HG02884 (cell line): ENCODE measurements at regions not wholly inside any gene's neighbourhood (a gene's known extent, or its start where the extent isn't known, plus 50 kb on each side); places are given as distances from the start of the nearest gene placed in this dataset.
"Not testable (repeated sequence)": the region's sequence is repeated elsewhere in the genome, so short reads cannot be mapped to it uniquely, and the experiment has no call there.

Experiments
- ATAC-seq: cut with Tn5 transposase; IDR thresholded peaks from one replicate; pipeline ENCODE4 v1.9.1; 2021; ENCODE audit warnings: mild to moderate bottlenecking, moderate library complexity; ENCODE audit not compliant: unreplicated experiment

DNA sequence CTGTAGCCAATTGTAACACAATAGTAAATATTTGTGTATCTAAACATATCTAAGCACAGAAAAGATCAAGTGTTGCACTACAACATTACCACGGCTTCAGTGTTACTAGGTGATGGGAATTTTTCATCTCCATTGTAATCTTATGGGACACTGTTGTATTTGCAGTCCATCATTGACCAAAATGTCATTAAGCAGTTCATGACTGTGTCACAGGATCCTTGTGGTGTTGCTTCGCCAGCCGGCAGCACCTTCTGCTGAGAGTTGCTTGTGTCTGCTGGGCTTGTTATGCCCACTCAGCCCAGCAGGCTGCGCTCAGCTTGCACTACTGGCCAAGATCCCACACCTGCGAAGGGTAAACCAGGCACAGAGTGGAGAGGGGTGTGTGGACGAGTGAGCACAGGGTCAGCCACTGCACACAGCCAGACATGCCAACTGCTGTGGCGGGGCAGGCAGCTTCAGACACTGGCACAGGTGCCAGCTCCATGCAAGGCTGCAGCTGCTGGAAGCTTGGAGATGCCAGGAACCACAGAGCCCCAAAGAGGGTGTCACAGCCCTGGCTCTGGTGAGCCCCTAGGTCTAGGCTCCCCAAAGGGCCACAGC lies 273.7 kb downstream of the CETN3 start:
- ATAC-seq, result no peak

DNA sequence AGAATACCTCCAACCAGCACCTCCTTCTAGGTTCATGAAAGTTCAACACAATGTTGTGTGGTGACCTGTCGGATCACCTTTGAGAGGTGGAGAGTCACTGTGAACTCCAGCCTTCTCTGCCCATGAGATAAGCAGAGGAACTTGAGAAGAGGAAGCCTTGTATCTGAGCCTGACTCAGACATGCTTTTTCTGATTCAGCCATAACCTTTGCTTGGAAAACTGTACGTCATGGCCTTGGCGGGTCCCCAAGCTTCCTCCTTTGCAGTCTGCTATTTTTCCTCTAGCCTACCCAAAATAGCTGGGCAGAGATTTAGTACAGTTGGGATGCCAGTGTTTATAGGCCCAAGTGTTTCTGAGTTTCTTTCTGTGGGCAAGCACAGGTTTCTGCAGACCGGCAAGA lies 274.7 kb downstream of the CETN3 start:
- no peak for ATAC-seq

DNA sequence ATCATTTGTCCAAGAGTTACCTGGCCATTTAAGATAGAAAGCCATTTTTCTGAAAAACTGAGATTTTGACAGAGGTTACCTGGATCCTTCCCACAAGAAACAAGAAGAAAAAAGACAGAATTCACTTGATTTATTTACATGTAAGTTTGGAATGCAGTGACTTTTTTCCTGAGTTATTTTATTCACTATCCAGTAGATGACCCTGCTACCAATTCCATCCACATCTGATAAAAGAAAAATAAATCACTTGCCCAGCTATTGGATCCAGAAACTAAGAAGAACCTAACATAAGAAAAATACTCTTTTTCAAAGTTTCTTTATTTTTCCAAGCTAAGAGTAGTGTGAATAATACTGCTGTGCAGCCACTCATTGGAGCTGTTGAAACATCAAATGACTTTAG lies 275.2 kb downstream of the CETN3 start:
- ATAC-seq, result no peak

DNA sequence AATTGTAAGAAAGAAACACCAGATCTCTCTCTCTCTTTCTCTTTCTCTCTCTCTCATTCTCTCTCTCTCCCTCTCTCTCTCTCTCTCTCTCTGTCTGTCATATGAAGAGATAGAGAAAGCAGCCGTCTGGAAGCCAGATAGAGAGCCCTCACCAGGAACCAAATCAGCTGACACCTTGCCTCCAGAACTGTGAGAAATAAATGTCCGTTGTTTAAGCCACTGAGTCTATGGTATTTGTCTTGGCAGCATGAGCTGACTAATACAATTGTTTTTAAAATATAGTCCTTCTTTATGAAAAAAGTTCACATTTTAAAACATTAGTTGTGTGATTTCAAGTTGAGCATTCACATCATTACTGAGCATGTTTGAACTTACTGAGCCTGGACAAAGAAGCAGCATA lies 275.6 kb downstream of the CETN3 start:
- no peak for ATAC-seq

DNA sequence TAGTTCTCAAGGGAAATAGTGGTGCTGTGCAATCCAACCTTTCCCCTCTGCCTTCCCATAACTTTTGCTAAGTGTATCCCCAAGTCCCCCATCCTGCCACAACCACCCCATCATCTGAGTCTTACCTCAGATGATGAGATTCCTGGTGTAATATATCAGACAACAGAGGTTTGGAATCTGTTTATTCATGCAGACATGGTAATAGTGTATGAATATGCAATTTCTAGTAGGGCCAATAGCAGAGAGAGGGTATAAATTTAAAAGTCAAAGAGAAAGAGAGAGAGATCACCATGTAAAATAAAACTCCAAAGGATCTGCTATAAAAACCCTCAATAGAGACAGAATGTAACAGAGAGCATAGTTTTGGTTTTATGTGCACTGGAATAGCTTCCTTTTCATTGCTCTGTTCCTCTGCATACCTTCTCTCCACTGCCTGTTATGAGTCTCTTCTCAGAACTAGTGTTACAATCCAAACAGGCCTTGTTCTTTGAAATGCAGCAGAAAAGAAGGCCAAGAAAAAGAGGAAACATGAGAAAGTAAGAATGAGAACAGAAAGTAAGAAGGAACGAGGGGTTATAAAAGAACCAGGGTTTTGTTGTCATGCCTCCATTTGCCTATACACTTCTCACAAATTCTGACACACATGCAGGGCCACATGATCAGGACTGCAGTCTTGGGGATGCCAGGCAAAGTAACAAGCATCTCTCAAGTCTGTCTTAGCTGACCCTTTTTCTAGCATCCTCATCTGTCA lies 278.0 kb downstream of the CETN3 start:
- peak; percentile 82 for ATAC-seq

DNA sequence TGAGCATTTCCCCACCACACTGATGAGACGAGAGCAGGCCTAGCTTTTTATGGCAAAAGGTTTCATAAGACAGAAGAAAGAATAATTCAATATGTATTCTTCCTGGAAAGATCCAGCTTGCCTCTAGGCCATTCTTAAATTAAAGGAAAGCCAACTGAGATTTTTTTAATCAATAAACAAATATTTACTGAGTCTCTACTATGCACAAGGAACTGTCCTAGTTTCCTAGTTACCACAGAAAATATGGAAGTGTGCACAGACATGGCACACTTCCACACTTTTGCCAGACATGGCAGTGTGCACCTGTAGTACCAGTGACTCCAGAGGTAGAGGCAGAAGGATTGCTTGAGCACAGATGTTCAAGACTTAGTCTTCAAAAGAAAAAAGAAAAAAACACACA lies 281.0 kb downstream of the CETN3 start:
- ATAC-seq, result no peak

DNA sequence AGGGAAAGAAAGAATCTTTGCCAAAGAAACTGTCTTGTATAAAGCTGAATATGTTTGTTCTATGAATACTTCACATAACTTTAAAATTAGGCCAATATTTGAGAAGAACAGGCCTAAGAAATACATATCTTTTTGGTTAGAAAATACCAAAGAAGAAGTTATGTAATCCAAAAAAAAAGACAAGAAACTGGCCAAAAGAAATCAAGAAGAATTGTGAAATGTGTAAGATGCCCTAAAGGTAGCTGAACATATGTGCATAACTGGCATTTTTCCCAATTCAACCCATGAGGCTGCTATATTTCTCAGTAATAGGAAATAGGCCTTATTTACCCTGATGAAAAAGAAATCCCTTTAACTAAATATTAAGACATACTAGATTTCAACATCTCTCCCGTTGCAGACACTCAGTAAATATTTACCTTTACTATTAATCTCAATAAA lies 290.0 kb downstream of the CETN3 start:
- ATAC-seq, result no peak

DNA sequence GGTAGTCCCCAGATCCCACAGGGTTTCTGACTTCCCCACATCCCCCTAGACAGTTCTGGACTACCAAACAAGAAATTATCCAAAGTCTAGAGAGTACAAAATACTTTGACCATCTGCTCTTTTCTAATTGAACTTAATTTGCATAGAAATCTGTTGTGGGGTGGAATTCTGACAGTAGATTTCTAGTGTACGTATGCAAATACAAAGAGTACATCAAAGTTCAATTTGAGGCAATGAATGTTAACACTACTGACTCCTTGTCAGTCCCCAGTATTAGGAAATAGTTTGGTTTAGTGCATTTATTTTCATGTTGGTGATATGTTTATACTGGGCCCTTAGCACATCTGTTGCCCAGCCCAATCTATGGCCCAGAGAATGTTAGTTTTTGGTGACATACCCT lies 292.6 kb downstream of the CETN3 start:
- ATAC-seq, result no peak

DNA sequence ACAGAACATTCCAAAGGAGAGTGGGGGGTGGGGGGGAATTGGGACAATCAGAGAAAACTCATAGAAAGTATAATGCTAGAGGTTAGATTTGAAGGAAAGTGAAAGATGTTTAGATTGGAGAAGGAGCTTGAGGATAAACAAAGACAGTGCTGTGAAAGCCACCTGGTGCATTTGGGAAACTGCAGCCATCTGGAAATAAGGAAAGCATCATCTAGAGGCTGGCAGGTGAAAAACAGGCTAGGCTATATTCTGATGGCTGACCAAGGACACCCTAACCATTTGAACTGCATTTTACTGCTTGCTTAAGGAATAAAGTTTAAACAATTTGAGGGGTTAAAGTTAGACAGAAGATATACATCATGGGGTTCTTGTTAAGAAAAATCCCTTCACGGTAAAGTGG lies 296.4 kb downstream of the CETN3 start:
- ATAC-seq, result no peak

DNA sequence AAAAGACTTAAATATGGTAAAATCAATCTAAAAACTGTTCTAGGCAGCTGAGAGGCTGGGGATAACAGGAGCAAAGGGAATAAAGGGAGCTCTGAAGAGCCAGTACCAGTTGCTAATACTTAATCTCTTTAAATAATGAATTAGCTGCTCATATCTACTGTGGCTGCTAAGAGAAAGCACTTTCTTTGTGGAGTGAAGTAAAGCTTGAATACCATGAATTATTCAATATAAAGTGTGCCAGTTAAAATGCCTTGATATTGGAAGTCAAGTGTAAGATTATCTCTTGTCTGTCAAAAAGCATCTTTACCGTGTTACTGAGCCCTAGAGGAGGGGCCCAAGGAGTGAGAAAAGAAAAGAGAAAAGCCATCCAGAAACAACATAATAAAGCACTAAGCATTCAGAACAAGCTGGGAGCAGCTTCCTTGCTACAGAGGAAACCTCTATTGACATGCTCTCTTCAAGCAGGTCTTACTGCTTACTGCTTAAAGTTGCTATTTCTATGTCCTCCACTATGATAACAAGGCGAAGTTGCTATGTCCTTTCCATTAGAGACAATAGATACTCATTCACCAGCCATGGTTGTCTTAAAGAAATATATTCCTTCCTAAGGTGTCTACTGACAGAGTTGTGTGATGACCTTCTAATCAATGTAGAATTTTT lies 297.4 kb downstream of the CETN3 start:
- ATAC-seq, result no peak

DNA sequence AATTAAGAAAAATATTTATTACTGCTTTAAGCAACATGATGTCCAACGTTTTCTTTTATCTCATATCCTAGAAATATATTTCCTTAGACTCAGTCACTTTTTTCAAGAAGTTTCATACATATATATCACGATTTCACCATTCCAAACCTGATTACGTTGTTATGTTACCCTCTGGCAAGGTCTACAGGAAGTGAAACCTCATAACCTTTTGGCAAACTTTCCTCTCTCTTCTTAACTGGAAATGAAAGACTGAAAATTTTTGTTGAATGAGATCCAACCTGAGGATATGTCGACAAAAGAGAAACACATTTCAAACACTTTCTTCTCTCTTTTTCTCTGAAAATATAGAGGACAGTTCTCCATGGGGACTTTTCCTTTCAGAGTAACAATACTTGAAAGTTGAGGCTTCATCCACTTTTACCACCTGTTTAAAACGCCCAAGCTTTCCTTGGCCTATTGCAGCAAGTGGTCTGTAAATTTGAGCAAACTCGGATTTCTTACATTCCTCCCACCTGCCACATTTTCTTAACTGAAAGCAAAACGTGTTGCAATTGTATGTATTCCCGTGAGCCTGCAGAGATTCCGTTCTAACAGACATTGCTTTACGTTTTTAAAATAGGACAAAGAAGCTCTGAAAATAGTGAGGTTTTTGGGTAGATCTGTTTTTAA lies 298.1 kb downstream of the CETN3 start:
- no peak for ATAC-seq

DNA sequence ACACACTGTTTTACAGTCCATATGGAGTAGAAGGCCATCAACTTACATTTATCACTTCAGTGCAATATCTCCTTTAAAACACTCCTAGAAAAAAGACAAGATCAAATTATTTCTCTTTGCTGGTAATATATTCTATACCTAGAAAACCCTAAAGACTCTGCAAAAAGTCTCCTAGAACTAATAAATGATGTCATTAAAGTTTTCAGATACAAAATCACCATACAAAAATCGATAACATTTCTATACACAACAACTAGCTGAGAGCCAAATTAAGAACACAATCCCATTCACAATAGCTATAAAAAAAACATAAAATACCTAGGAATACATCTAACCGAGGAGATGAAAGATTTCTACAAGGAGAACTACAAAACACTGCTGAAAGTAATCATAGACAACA lies 300.3 kb downstream of the CETN3 start:
- no peak for ATAC-seq

DNA sequence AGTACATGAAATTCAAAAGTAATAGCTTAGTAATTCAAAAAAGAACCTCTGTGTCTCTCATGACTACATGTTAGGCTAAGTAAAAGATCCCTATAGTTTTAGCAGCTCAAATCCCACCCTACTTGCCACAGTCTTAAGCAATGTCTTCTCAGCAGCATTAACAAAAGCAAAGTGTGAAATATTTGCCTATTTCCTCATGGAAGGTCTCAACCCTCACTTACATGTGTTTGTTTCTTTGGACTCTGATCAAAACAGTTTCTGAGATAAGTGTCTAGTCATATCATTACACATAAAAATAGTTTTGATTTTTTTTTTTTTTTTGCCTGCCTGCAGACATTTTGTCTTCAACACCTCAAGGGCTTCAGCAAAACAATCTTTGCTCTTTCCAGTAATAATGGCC lies 310.5 kb downstream of the CETN3 start:
- no peak for ATAC-seq

DNA sequence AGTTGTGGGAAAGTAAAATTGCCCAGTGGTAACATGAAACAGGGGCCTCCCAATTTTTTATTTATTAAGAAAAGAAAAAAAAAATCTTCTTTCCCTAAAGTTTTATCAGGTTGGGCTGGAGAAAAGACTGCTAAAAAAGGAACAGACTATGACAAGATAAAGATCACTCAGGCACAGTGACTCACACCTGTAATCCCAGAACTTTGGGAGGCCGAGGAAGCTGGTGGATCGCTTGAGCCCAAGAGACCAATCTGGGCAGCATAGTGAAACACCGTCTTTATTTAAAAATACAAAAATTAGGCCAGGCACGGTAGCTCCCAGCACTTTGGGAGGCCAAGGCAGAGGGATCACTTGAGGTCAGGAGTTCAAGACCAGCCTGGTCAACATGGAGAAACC lies 312.5 kb downstream of the CETN3 start:
- ATAC-seq, result no peak

DNA sequence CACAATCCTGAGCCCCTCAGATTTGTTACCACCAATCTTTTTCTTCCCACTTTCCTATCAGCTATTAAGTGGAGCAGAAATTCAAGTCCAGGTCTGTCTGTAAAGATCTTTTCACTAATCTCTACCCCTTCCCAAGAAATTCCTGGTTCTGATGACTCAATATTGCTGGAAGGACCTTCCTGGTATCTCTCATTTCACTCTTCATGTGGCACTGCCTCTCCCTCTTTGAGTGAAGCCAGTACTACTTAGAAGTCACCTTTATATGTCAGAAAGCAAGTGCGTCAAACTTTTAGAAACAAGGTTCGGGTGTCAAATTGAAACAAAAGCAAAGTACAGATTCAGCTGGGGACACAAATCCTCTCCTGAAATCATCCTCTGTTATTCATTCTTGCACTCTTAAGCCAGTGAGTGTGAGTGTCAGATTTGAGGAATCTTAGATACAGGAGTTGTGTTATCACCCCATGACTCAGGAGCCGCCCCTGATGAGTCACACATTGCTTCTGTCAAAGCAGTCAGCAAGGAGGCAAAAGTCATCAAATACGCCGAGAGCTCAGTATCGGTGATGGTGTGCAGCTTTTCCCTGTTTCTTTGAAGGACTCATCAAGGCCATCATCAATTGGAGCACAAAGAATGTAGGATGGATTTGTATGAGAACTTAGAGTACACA lies 313.0 kb downstream of the CETN3 start:
- no peak for ATAC-seq

DNA sequence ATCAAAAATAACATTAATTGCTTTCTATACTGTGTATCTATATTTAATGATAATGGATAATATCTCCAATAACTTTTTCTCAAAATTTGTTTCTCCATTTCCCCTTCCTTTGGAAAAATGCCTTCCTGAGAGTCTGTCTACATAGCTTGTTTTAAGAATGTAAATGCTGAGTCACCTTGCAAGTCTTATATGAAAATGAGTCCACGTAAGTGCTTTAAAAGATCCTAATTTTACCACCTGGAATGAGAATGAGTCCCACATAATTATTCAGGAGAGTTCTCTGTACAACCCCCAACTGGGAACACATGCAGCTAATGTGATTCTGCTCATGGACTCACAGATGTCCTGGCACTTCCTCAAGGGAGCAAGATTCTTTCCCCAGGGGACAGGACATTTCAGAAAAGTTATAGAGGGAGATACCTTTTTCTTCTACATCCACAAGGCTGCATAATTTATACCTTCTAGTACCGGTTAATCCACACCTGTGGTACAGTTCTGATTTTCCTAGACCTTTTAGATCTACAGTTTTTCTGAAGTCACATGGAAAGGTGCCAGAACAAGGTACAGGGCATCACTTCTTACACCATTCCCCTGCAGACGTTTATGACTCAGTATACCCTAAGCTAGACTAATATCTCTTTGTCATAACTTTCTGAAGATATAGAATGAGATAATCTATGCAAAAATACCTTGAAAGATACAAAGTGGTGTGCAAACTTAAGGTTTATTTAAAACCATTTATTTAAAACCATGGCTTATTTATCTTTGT lies 314.1 kb downstream of the CETN3 start:
- ATAC-seq, result no peak

DNA sequence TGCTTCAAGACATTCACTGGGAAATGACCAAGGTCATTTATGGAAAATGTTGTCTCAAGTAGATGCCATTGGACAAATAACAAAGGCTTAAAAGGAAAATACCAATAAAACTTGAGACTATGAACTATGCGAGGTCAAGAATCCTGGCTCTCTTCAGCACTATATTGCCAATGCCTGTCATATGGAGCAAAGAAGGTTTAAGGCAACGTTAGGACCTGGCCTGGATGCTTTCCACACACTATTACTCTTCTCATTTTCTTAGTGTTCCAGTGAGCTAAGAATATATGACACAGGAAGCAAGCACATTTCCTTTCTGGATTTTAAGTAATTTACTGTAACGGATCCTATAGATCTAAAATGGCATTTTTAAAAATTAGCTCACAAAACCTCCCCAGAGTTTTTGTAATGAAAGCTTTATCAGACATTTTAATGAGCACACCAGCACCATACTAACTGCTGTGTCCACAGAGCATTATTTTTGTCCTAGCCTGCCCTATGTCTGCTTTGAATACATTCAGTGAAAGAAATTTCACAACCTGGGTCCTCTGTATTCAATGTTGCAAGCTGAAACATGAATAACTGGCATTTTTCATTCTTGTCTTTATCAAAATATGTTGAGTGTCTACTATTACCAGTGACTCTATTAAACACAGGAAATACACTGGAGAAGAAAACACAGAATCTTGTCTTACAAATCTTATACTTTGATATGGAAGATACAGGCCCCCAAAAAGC lies 315.6 kb downstream of the CETN3 start:
- ATAC-seq, result no peak

DNA sequence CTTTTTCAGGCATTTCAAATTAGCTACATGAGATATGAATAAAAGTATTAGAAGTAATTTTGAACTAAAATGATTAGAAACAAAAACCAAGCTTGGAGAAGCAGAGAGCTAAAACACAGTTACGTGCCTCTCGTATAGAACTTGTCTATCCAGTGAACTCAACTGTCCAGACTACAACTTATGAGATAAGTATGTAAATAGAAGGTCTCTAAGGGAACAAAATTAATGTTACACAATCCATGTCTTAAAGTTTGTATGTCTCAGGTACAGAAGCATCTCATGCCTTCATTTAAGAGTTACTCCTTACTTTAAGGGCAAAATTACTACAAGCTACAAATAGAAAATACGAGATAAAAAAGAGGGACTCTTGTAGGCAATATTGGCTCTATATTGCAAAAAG lies 316.8 kb downstream of the CETN3 start:
- no peak for ATAC-seq

DNA sequence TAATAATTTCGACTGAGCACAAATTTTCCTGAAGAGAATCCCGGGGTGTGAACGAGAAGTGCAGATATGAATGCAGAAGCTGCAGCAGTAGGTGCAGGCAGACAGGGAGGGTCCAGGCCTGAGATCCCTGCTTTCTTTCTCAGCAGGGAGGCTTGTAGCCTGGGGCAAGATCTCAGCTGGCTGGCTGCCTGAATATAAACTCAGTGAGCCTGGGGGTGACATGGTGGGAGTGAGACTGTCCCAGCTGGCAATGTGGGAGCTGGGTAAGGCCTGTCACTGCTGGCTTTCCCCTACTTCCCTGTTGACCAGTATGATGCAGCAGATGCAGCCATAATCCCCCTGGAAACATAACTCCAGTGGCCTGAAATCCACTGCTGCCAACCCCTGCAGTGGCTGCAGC lies 325.2 kb downstream of the CETN3 start:
- ATAC-seq, result no peak

DNA sequence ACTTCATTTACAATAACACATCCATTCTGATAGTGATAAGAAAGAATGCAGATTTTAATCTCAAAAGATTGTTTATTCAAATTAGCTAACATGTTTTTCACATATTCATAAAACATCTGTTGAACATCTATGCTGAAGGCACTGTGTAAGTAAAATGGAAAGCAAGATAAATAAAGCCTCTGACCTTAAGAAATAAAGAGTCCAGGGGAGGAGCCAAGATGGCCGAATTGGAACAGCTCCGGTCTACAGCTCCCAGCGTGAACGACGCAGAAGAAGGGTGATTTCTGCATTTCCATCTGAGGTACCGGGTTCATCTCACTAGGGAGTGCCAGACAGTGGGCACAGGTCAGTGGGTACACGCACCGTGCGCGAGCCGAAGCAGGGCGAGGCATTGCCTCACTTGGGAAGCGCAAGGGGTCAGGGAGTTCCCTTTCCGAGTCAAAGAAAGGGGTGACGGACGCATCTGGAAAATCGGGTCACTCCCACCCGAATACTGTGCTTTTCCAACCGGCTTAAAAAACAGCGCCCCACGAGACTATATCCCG lies 336.5 kb downstream of the CETN3 start:
- not testable (repeated sequence) for ATAC-seq
